ENCODE measurements at regions not wholly inside any gene's neighbourhood (a gene's known extent, or its start where the extent isn't known, plus 50 kb on each side); places are given as distances from the start of the nearest gene placed in this dataset.

DNA sequence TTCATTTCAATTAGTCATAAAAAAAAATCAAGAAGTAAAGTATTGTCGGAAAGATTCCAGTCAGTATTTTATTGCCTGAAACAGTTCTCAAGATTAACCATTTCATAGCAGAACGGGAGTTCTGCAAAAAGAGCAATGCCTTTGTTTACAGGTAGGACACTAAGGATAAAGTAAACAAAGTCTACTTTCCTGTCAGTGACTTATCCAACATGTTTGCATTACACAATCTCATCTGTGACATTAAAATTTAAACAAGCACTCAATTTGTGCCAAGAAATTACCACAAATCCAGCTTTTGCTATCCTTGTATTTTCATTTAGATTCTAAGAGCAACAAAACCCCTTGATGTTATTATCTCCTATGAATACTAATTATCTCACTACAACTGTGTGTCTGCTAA lies 306.5 kb upstream of the LDB2 start:
- no peak overlapping the region for H3K27ac Mint-ChIP-seq
- Histone ChIP-seq H2AFZ (replicated peaks) (no peak overlapping the region), H3K79me2 (ENCODE audit: low read depth) (no peaks in the 10 kb centered on the region), H3K27me3 (no peaks in the 10 kb centered on the region), H4K20me1 (ENCODE audit: low read depth) (no peaks in the 10 kb centered on the region), H3F3A (ENCODE audit: low read depth) (no peaks in the 10 kb centered on the region), H3K36me3 (no peaks in the 10 kb centered on the region), H3K9ac (no peak overlapping the region), H3K4me1 (no peaks in the 10 kb centered on the region), H3K4me3 (no peak overlapping the region), H3K4me2 (no peak overlapping the region), H3K27ac (no peak overlapping the region), H3K9me3 (ENCODE audit: low read depth) (no peaks in the 10 kb centered on the region)
- DNase-seq (ENCODE audit: low spot score): no peak
- H3K36me3 Mint-ChIP-seq: no peaks in the 10 kb centered on the region
- TF ChIP-seq EZH2 (IDR thresholded peaks at IDR 0.05): no peak
- no peak for TF ChIP-seq EZH2phosphoT487 (IDR thresholded peaks at IDR 0.05)
- TF ChIP-seq, protein P1, sequence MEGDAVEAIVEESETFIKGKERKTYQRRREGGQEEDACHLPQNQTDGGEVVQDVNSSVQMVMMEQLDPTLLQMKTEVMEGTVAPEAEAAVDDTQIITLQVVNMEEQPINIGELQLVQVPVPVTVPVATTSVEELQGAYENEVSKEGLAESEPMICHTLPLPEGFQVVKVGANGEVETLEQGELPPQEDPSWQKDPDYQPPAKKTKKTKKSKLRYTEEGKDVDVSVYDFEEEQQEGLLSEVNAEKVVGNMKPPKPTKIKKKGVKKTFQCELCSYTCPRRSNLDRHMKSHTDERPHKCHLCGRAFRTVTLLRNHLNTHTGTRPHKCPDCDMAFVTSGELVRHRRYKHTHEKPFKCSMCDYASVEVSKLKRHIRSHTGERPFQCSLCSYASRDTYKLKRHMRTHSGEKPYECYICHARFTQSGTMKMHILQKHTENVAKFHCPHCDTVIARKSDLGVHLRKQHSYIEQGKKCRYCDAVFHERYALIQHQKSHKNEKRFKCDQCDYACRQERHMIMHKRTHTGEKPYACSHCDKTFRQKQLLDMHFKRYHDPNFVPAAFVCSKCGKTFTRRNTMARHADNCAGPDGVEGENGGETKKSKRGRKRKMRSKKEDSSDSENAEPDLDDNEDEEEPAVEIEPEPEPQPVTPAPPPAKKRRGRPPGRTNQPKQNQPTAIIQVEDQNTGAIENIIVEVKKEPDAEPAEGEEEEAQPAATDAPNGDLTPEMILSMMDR (IDR thresholded peaks at IDR 0.05): no peak
- no peaks in the 10 kb centered on the region for H3K27me3 Mint-ChIP-seq (ENCODE audit: insufficient read depth, low read depth)
- no peaks in the 10 kb centered on the region for H3K4me1 Mint-ChIP-seq
- H3K9me3 Mint-ChIP-seq: no peaks in the 10 kb centered on the region
- no peak overlapping the region for H3K4me3 Mint-ChIP-seq

DNA sequence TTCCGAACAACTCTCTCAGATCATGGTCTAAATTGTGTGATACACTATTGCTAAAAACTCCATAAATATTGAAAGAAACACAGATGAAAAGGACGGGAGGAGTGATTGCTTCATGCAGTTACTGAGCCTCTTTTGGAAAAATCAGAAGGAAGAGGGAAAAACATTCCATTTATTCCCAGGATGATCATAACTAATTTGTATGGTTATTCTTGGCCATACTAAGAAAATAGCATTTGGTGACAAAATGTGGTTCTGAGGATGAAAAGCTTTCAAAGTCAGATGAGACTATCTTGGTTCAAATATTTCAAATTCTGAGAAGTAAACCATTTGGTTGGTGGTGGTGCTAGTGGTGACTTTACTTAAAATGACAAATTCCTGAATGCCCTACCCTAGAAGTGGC lies 305.4 kb upstream of the LDB2 start:
- no peak overlapping the region for H3K27ac Mint-ChIP-seq
- H3K4me3 Mint-ChIP-seq: no peak overlapping the region
- no peaks in the 10 kb centered on the region for H3K9me3 ChIP-seq (ENCODE audit: low read depth)
- no peak for DNase-seq (ENCODE audit: low spot score)
- H3K27me3 ChIP-seq: no peaks in the 10 kb centered on the region
- no peak overlapping the region for H3K27ac ChIP-seq
- TF ChIP-seq, protein P1 (IDR thresholded peaks at IDR 0.05): no peak
- no peak for TF ChIP-seq EZH2 (IDR thresholded peaks at IDR 0.05)
- no peak for TF ChIP-seq EZH2phosphoT487 (IDR thresholded peaks at IDR 0.05)
- no peaks in the 10 kb centered on the region for H3K4me1 Mint-ChIP-seq
- H3K9me3 Mint-ChIP-seq: no peaks in the 10 kb centered on the region
- no peaks in the 10 kb centered on the region for H3K4me1 ChIP-seq
- H3K36me3 ChIP-seq: no peaks in the 10 kb centered on the region
- H4K20me1 ChIP-seq (ENCODE audit: low read depth): no peaks in the 10 kb centered on the region
- no peak overlapping the region for H2AFZ ChIP-seq (replicated peaks)
- no peaks in the 10 kb centered on the region for H3F3A ChIP-seq (ENCODE audit: low read depth)
- no peaks in the 10 kb centered on the region for H3K36me3 Mint-ChIP-seq
- H3K79me2 ChIP-seq (ENCODE audit: low read depth): no peaks in the 10 kb centered on the region
- H3K4me3 ChIP-seq: no peak overlapping the region
- no peak overlapping the region for H3K4me2 ChIP-seq
- no peak overlapping the region for H3K9ac ChIP-seq
- no peaks in the 10 kb centered on the region for H3K27me3 Mint-ChIP-seq (ENCODE audit: insufficient read depth, low read depth)

DNA sequence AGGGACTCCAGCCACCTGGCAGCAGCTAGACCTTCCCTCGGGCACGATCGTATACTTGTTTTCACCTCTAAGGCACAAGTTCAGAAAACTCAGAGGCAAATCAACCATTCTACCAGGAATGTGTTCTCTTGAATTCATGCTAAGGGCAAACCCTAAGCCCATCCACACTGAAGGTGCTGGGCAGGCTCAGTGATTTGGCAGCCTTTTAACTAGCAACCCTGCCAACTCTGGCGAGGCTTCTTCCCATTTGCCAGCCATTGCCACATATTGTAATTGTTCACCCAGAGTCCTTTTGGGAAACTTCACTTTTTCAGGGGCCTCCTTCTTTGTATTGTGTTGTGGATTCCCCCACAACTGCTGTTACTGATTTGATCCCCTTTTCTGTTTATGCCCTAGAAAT lies 298.6 kb upstream of the LDB2 start:
- no peak for DNase-seq (ENCODE audit: low spot score)
- Histone ChIP-seq H3K27me3 (no peaks in the 10 kb centered on the region), H2AFZ (replicated peaks) (peak overlapping the region; percentile 57), H3K9me3 (ENCODE audit: low read depth) (no peaks in the 10 kb centered on the region), H3K4me3 (no peak overlapping the region), H3K79me2 (ENCODE audit: low read depth) (no peaks in the 10 kb centered on the region), H4K20me1 (ENCODE audit: low read depth) (no peaks in the 10 kb centered on the region), H3K4me1 (no peaks in the 10 kb centered on the region), H3K9ac (no peak overlapping the region), H3K4me2 (no peak overlapping the region), H3F3A (ENCODE audit: low read depth) (no peaks in the 10 kb centered on the region), H3K36me3 (no peaks in the 10 kb centered on the region), H3K27ac (no peak overlapping the region)
- Mint-ChIP-seq H3K27me3 (ENCODE audit: insufficient read depth, low read depth) (no peaks in the 10 kb centered on the region), H3K9me3 (peaks cover 3% of the 10 kb centered on the region), H3K4me1 (peaks cover 2% of the 10 kb centered on the region), H3K4me3 (no peak overlapping the region), H3K36me3 (no peaks in the 10 kb centered on the region), H3K27ac (no peak overlapping the region)
- no peak for TF ChIP-seq EZH2phosphoT487 (IDR thresholded peaks at IDR 0.05)
- TF ChIP-seq, protein P1 (IDR thresholded peaks at IDR 0.05): no peak

Measured in neural progenitor cell (in vitro differentiated cells).